Fibroblast of peridontal ligament (primary cell): ENCODE measurements at regions not wholly inside any gene's neighbourhood (a gene's known extent, or its start where the extent isn't known, plus 50 kb on each side); places are given as distances from the start of the nearest gene placed in this dataset.
"Not testable (repeated sequence)": the region's sequence is repeated elsewhere in the genome, so short reads cannot be mapped to it uniquely, and the experiment has no call there.

Experiments
- DNase-seq: peaks from one replicate; pipeline ENCODE4 v3.0.0-alpha.2; 2010; ENCODE audit errors: extremely low read depth

GRCh38 chr4:42205541-42205940 lies 53.1 kb upstream of the BEND4 start:
- no peak for DNase-seq

GRCh38 chr4:42216664-42217063 lies 64.2 kb upstream of the BEND4 start:
- DNase-seq: no peak

- no peak for DNase-seq
These were observed 72.8 kb upstream of the BEND4 start for GRCh38 chr4:42225286-42225685.

DNA sequence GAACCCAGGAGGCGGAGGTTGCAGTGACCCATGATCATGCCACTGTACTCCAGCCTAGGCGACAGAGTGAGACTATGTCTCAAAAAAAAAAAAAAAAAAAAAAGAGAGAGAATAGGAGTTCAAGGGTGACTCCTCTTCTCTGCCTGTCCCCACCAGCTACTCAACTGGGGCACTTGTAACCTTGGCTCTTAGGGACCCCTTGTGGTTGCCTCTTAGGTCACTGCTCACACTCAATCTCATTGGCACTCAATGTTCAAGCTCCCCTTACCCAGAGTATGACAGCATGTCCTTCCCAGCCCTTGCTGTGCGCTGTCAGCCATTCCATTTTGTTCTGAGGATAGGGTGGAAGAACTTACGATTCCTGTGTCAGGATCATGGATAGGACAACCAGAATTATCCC lies 82.4 kb upstream of the BEND4 start:
- DNase-seq: no peak

- DNase-seq: no peak
These were observed 83.0 kb upstream of the BEND4 start for GRCh38 chr4:42235304-42236021.

- no peak for DNase-seq
These were observed 84.6 kb upstream of the BEND4 start for GRCh38 chr4:42237010-42237409.

DNA sequence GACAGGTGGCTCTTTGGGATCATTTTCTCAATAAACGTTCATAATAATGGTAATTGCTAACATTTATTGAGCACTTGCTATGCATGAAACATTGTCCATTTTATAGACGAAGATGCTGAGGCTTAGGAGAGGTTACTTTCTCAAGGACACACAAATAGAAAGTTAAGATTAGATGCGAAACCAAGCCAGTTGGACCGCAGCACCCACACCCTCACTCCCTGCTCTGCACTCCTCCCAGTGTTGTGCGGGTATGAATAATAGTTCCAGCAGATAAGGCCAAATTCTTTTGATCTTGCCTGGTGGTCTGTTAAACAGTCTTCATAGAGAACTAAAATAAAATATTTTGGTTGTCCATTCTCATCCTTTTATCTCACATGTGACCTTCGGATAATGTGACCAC lies 85.0 kb upstream of the BEND4 start:
- no peak for DNase-seq

DNA sequence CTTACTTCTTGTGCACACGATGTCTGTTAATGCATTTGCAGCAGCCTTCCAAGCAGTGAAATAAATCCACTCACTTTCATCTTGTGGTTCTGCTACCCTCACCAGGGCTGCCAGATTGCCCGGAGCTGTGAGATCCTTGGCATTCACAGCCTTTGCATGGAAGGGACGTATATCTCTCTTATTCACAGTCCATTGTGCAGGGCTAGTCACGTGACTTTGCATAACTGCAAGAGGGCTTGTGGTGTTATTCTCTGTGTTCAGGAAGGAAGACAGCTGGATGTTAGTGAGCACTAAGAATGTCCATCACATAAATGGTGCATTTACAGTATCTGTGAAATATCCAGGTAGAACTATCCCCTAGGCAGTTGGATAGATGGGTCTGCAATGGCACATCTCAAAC lies 96.5 kb upstream of the BEND4 start:
- no peak for DNase-seq

- no peak for DNase-seq
These were observed 99.9 kb upstream of the BEND4 start for GRCh38 chr4:42252315-42252714.

DNA sequence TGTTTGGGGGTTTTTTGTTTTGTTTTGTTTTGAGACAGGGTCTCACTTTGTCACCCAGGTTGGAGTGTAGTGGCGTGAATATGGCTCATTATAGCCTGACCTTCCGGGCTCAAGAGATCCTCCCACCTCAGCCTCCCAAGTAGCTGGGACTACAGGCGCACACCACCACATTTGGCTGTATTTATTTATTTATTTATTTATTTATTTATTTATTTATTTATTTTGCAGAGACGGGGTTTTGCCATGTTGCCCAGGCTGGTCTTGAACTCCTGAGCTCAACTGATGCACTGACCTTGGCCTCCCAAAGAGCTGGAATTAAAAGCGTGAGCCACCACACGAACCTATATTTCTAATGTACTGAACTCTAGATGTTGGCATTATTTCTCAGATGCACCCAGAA lies 105.2 kb upstream of the BEND4 start:
- DNase-seq: not testable (repeated sequence)

GRCh38 chr4:42262701-42263490 lies 110.4 kb upstream of the BEND4 start:
- no peak for DNase-seq

GRCh38 chr4:42265782-42266602 lies 113.5 kb upstream of the BEND4 start:
- DNase-seq: no peak

DNA sequence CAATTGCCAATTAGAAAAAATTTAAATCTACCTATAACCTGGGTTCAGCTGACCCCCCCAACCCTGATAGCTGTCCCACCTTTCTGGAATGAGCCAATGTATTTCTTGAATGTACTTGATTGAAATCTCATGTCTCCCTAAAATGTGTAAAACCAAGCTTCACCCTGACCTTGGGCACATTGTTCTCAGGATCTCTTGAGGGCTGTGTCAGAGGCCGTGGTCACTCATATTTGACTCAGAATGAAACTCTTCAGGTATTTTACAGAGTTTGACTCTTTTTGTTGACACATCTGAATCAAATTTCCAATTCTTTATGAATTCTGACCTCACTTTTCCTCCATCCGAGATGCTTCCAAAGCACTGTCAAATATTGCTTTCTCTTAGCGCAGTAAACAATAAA lies 115.3 kb upstream of the BEND4 start:
- DNase-seq: no peak

DNA sequence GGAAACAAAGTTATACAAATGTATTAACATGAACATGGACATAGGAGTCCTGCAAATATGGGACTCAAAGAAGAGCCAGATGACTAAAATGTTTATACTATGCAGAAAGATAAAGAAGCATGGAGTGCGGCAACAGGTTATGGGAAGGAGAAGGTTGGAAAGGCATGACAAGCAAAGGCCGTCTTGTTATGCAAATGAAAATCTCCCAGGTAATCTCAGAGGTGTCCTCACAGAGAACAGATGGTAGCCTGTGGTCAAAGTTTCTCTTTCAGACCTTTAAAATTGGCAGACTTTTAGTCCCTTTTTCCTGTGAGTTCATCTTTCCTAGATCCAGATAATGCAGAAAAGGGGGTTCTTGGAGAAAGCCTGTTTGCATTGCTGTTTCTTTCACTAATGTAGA lies 116.4 kb upstream of the BEND4 start:
- no peak for DNase-seq

- no peak for DNase-seq
These were observed 118.6 kb upstream of the BEND4 start for GRCh38 chr4:42271096-42271495.

DNA sequence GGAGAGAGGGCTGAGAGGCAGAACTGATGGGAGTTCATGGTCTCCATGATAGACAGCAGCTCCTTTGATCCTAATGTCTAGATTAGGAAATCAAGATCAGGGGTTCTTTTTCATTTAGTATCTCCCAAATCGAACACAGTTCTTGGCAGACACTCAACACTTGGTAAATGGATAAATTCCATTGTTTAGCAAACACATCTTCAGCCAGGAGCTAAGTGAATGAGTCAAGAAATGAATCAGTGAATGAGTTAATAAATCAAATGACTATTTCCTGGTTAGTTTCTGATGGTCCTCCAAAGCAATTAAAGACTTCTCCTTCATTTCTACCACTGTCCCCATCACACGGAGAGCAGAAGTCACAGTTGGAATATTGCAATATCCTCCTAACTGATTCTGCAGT lies 120.0 kb upstream of the SHISA3 start:
- DNase-seq: no peak

DNA sequence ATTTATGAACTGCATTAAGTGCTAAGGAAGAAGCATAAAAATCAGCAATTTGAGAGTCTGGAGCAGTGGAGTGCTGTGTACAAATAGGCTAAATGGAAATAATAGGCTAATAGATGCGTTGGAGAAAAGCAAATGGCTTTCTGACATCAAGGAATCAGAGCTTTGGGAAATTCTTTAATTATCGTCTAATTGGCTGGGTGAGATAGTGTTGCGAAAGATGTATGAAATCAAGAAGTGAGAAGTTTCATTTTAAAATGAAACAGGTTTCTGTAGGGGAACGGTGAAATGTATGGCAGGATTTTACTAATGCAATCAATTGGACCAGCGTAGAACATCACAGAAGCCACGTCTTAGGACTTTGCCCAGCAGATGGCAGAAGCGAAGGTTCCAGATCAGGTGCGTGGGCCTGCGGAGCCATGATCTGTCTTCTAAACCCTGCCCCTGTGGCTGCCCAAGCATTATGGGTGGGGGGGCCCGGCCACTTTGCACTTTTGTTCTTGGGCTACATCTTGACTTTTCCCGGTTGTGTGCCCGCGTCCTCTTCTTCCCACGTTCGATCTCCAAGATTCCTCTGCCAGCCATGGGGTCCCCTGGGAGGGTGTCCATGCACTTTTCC lies 118.5 kb upstream of the SHISA3 start:
- DNase-seq: no peak

DNA sequence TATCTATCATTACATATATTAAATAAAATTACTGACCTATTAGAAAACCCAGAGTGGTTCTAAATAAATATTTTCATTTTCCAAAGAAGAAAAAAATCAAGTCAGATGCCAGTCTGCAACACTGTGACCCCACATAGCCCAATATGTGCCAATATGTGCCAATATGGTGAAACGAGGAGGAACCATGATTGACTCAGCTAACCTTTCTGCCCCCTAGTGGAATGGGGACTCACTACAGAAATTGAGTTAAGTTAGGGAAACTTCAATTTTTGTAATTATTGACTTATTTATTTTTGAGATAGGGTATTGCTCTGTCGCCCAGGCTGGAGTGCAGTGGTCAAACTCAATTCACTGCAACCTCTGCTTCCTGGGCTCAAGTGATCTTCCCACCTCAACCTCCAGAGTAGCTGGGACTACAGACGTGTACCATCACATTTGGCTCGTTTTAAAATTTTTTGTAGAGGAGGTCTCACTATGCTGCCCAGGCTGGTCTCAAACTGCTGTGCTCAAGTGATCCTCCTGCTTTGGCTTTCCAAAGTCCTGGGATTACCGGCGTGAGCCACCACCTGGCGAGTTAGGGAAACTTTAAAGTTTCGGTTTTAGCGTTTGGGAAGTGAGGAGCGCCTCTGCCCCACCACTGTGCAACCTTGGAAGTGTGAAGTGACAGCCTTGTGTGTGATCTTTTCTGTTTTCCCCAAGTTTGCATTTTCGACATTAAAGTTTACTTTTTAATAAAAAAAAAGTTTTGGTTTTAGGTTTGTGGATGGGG lies 116.8 kb upstream of the SHISA3 start:
- peak; percentile 18 for DNase-seq

DNA sequence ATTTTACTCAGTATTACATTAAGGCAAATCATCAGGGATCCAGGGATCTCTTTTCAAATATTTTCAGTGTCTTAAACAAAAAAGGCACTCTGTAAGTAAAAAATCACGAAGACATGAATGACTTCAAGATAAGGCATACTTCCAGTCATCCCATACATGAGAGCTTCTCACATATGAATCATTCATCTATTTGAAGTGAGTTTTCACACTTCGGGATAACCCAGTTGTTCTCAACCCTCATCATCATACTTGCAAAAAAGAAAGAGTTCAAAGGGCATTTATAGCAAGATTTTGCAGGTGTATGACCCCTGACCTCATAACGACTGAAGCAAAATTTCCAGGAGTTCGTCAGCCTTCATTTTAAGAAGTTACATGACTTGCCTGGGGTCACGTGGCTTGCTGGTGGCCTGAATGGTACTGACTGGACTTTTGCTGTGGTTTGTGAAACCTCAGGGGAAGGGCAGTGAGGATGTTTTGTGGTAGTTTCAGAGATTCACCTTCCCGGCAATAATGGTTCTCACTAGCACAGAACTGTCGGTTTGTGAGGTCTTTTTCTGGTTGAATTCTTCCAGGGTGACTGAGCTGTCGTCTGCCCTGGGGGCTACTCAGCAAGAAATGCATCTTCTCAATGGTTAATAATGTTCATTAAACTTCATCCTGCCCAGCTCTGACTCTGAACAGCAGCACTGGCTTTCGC lies 115.8 kb upstream of the SHISA3 start:
- no peak for DNase-seq

- peak; percentile 73 for DNase-seq
These were observed 115.0 kb upstream of the SHISA3 start for GRCh38 chr4:42282081-42282901.
